GM19468 (cell line): ENCODE measurements at regions not wholly inside any gene's neighbourhood (a gene's known extent, or its start where the extent isn't known, plus 50 kb on each side); places are given as distances from the start of the nearest gene placed in this dataset.

Experiments used
- ATAC-seq: cut with Tn5 transposase; IDR thresholded peaks from one replicate; pipeline ENCODE4 v1.9.1; 2021; ENCODE audit warnings: mild to moderate bottlenecking, moderate library complexity, moderate number of reproducible peaks; ENCODE audit not compliant: unreplicated experiment; ENCODE audit errors: extremely low read depth

GRCh38 chr4:23290656-23291055 is 597.9 kb downstream of the GBA3 start:
- no peak for ATAC-seq

GRCh38 chr4:23279377-23279986 is 586.7 kb downstream of the GBA3 start:
- ATAC-seq: no peak

GRCh38 chr4:23278845-23279244 is 586.1 kb downstream of the GBA3 start:
- no peak for ATAC-seq

- no peak for ATAC-seq
These were observed 583.3 kb downstream of the GBA3 start for GRCh38 chr4:23276076-23276475.

- ATAC-seq: no peak
These were observed 576.8 kb downstream of the GBA3 start for GRCh38 chr4:23269566-23269965.

GRCh38 chr4:23268072-23268771 is 575.5 kb downstream of the GBA3 start:
- no peak for ATAC-seq

- ATAC-seq: no peak
These were observed 573.7 kb downstream of the GBA3 start for GRCh38 chr4:23266401-23266800.

- no peak for ATAC-seq
These were observed 567.8 kb downstream of the GBA3 start for GRCh38 chr4:23260511-23260910.

GRCh38 chr4:23245203-23245832 is 552.6 kb downstream of the GBA3 start:
- no peak for ATAC-seq

- no peak for ATAC-seq
These were observed 550.2 kb downstream of the GBA3 start for GRCh38 chr4:23242962-23243361.

- ATAC-seq: no peak
These were observed 548.7 kb downstream of the GBA3 start for GRCh38 chr4:23241408-23241807.

- no peak for ATAC-seq
These were observed 546.1 kb downstream of the GBA3 start for GRCh38 chr4:23238848-23239247.

- ATAC-seq: no peak
These were observed 545.0 kb downstream of the GBA3 start for GRCh38 chr4:23237771-23238170.

- no peak for ATAC-seq
These were observed 543.1 kb downstream of the GBA3 start for GRCh38 chr4:23235628-23236390.

- ATAC-seq: no peak
These were observed 542.0 kb downstream of the GBA3 start for GRCh38 chr4:23234716-23235115.

GRCh38 chr4:23234018-23234417 is 541.3 kb downstream of the GBA3 start:
- no peak for ATAC-seq

GRCh38 chr4:23233596-23233995 is 540.9 kb downstream of the GBA3 start:
- ATAC-seq: no peak

GRCh38 chr4:23232987-23233386 is 540.2 kb downstream of the GBA3 start:
- ATAC-seq: no peak

- ATAC-seq: no peak
These were observed 532.8 kb downstream of the GBA3 start for GRCh38 chr4:23225564-23225963.

- ATAC-seq: no peak
These were observed 532.1 kb downstream of the GBA3 start for GRCh38 chr4:23224684-23225420.
